HG02610 (cell line): ENCODE measurements at regions not wholly inside any gene's neighbourhood (a gene's known extent, or its start where the extent isn't known, plus 50 kb on each side); places are given as distances from the start of the nearest gene placed in this dataset.

Experiments
- ATAC-seq: cut with Tn5 transposase; IDR thresholded peaks from one replicate; pipeline ENCODE4 v1.9.1; 2021; ENCODE audit warnings: mild to moderate bottlenecking, moderate library complexity; ENCODE audit not compliant: unreplicated experiment

- no peak for ATAC-seq
These were observed 741.4 kb upstream of the LRRTM4 start for GRCh38 chr2:78263571-78263970.

GRCh38 chr2:78264130-78264529, 742.0 kb upstream of the LRRTM4 start:
- no peak for ATAC-seq

- peak; percentile 86 for ATAC-seq
These were observed 744.3 kb upstream of the REG3G start for GRCh38 chr2:78281164-78281563.

GRCh38 chr2:78290581-78291214, 734.8 kb upstream of the REG3G start:
- ATAC-seq: no peak

GRCh38 chr2:78293768-78294167, 731.7 kb upstream of the REG3G start:
- no peak for ATAC-seq

DNA sequence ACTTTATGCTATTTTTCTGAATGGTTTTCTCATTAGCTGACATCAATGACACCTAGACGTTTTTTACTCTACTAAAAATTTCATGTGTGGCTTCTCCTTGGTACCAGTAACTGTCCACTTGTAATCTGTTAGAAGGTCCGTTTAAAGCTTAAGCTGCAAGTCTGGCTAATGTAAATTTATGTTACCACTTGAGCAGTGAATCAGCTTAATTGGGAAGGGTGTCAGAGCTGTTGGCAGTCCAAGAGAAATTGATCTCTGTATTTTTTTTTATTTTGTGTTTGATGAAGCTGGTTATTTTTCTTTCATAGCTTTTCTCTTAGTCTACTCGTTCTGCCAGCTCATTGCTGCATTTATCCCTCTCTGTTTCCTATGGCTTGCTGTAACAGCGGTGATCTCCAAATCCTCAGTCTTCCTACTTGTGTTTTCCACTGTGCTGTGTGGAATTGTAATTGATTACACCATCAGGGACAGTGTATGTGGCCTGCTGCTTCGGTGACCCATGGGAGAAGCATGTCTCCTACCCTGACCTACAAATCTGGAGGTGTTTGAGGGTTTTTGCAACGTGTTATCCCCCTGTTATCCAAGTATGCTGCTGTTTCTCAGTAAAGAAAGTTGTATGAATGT, 724.2 kb upstream of the REG3G start:
- ATAC-seq: no peak

DNA sequence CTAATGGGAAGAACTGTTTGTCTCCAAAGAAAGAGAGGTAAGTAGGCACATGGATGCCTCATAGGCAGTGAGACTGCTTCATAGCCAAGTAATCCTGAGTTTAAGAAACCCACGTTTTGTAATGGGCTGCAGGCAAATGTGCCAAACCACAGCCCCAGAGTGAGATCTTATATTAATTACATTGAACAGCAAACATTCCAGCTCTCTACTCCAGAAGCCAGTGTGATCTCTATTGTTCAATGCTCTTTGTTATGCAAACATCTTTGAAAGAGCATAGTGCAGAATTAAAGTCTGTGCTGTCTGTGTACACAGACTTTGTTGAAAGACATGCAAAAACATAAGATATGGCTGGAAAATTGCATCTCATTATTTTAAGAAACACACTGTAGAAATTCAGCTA, 720.8 kb upstream of the REG3G start:
- no peak for ATAC-seq

DNA sequence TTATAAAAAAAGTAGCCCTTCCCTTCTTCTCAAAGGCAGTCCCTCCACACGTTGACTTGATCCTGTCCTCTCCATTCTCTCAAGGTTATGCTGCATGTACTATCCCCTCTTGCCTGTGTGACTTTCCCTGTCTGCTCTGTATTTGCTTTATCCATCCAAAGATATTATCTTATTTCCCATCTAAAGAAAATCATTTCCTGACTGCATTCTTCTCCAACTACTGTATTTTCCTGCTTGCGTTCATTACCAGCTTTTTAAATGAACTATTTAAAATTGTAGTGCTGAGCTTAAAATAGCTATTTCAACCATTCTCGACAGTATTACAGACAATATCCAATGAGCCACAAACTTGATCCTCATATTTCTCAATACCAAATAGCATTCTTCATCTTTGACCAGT, 716.0 kb upstream of the REG3G start:
- ATAC-seq: no peak

- no peak for ATAC-seq
These were observed 710.1 kb upstream of the REG3G start for GRCh38 chr2:78315368-78315767.

- no peak for ATAC-seq
These were observed 707.2 kb upstream of the REG3G start for GRCh38 chr2:78318275-78318674.

DNA sequence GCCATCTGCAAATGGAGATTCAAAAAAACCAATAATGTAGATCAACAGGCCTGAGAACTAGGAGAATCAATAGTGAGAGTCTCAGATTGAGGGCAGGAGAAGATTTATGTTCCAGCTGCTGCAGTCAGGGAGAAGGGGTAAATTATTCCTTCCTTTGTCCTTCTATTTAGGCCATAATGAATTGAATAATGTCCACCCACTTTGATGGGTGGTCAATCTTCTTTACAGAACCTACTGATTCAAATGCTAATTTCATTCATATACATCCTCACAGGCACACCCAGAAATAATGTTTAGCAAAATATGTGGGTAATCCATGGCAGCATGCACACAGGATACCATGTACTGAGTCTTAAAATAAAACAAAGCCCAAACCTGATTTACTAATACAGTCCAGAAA, 695.3 kb upstream of the REG3G start:
- ATAC-seq: no peak

- ATAC-seq: no peak
These were observed 674.3 kb upstream of the REG3G start for GRCh38 chr2:78351208-78351607.

- ATAC-seq: no peak
These were observed 672.3 kb upstream of the REG3G start for GRCh38 chr2:78353168-78353567.

- ATAC-seq: no peak
These were observed 669.5 kb upstream of the REG3G start for GRCh38 chr2:78355967-78356366.

DNA sequence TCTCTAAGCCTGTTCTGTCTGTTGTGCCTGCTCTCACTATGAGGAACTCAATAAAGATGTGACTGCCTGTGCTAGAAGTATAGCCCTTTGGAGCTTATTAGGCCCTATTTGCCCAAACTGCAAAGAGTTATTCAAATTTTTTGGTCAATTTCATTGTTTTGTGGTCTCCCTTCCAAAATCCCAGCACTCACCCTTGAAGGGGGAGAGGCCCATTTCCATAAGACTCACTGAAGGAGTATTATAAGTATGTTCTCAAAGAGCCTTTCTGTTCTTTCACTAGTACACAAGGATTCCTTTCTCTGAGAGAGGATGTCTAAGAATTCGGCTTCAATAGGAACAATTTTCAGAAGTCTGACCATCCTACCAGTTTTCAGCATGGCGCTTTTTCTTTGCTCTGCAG, 641.9 kb upstream of the REG3G start:
- ATAC-seq: no peak

GRCh38 chr2:78397198-78397597, 628.3 kb upstream of the REG3G start:
- ATAC-seq: no peak

DNA sequence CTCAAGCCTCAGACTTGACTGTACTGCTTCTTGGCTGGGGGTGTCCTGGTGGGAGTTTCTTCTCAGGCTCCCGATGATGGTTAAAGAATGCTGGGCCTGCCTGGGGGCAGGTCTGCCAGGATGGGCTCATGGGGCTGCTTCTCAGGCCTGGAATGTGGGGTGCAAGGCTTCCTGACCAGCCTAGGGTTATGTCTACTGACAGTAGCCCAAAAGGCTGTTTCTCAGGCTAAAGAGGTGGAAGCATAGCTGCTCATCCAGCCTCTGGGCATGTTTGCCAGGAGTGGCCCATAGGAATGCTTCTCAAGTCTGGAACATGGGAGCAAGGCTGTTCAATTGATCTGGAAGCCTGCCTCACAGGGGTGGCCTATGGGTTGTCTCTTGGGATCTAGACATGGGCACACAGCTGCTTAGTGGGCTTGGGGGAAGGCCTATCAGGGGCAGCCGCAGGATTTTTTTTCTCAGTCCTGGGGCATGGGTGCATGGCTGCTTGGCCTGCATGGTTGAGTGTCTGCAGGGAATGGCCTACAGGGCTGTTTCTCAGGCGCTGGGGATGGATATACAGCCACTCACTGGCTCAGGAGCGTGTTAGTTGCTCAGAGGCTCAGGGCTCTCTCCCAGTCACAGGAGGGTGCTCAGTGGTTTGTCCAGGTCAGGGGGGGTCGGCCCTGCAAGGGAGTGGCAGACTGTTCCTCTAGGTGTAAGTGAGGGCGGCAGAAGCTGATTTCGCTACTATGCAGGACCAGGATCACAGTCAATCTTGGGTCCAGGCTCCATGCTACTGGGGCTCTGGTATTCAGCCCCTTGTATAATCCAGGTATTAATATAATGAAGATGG, 617.3 kb upstream of the REG3G start:
- no peak for ATAC-seq

DNA sequence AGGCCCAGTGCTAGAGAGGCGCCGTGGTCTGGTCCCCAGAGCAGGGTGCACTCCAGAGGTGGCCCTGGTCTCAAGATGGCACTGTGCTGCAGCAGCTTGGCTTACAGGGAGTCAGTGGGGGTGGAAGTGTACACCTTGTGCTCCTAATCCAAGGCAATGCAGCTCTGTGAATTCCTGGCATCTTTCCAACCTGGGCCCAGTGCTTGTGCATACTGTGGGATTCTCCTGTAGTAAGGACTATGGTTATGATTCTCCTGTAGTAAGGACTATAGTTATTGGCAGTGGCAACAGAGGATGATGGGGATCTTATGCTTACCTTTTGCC, 616.7 kb upstream of the REG3G start:
- ATAC-seq: no peak

DNA sequence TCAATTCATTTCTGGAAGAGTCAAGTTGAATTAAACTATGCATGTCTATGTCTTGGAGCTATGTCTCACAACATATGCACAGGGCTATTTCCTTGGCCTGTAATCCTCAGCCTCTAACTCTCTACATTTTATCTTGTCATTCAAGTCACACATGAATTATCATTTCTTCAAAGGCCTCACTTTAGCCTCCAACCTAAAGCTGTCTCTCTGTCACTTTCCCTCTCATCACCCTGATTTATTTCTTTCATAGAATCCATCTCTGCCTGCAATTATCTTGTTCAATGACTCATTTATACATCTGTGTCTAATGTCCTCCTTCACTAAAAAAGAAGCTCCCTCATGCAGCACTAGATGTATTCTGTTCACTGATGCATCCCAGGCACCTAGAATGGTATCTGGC, 614.2 kb upstream of the REG3G start:
- no peak for ATAC-seq

- ATAC-seq: no peak
These were observed 608.7 kb upstream of the REG3G start for GRCh38 chr2:78416625-78417300.

DNA sequence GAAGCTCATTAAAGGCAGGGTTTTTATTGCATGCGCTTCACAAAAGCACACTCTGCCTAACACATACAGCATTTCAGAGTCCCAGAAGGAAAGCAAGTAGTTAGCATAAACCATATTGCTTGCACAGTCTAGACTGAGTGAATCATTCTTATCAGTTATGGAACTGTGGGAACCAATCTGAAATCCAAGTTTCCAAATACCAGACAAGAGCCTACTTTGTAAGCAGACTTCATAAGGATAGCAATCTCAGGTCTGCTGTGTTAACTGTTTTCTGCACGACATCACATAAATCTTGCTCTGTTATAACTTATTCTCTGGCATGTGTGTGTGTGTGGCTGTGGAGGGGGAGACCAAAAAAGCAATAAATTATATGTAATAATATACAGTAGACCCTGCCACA, 608.1 kb upstream of the REG3G start:
- ATAC-seq: no peak

DNA sequence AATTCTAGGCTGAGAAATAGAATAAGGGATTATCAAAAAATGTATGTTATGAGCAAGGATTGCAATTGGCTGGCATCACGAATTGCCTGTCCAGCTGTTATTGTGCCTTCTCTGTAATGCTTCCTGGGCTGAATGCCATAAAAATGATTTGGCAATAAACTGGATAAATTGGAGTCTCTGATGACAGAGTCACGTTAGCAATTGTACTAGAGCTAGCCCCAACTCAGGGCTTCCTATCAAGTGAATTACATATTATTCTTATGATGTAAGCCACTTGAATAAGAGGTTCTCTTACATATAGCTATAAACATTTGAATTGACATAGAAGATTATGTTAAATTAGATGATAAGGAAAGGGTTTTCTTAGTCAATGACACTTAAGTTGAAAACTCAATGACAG, 607.5 kb upstream of the REG3G start:
- no peak for ATAC-seq
